ENCODE measurements at regions not wholly inside any gene's neighbourhood (a gene's known extent, or its start where the extent isn't known, plus 50 kb on each side); places are given as distances from the start of the nearest gene placed in this dataset.

GRCh38 chr1:4935807-4936206 lies 281.4 kb downstream of the AJAP1 start:
- no peak for DNase-seq
- Mint-ChIP-seq H3K27ac (no peak overlapping the region), H3K27me3 (no peaks in the 10 kb centered on the region), H3K4me3 (no peak overlapping the region), H3K9me3 (peaks cover 8% of the 10 kb centered on the region), H3K4me1 (ENCODE audit: low read depth) (no peaks in the 10 kb centered on the region), H3K36me3 (ENCODE audit: low read depth) (no peaks in the 10 kb centered on the region)
- ChIA-PET POLR2A (interaction anchor here (0.6 kb wide), 1 partner anchor 11 kb away, joined by 3 read pairs; no protein-coding TSS in a partner anchor), CTCF (no interaction called here)
- intact Hi-C loops (cut with micrococcal nuclease), result no loop called here
- ATAC-seq, result no peak
- no peak for TF ChIP-seq CTCF (IDR thresholded peaks at IDR 0.05)

GRCh38 chr1:4933232-4933631 lies 278.8 kb downstream of the AJAP1 start:
- no peak for ATAC-seq
- ChIA-PET POLR2A (no interaction called here), CTCF (no interaction called here)
- no peaks in the 10 kb centered on the region for H3K9me3 Mint-ChIP-seq
- no peak overlapping the region for H3K27ac Mint-ChIP-seq
- no peak for TF ChIP-seq CTCF (IDR thresholded peaks at IDR 0.05)
- no peaks in the 10 kb centered on the region for H3K36me3 Mint-ChIP-seq (ENCODE audit: low read depth)
- H3K27me3 Mint-ChIP-seq, result no peaks in the 10 kb centered on the region
- no peak overlapping the region for H3K4me3 Mint-ChIP-seq
- intact Hi-C loops (cut with micrococcal nuclease), result no loop called here
- DNase-seq, result no peak
- H3K4me1 Mint-ChIP-seq (ENCODE audit: low read depth), result no peaks in the 10 kb centered on the region

GRCh38 chr1:4932311-4933030 lies 278.1 kb downstream of the AJAP1 start:
- TF ChIP-seq CTCF (IDR thresholded peaks at IDR 0.05), result no peak
- H3K36me3 Mint-ChIP-seq (ENCODE audit: low read depth), result no peaks in the 10 kb centered on the region
- ChIA-PET POLR2A (no interaction called here), CTCF (no interaction called here)
- ATAC-seq (no peak), DNase-seq (no peak)
- H3K4me3 Mint-ChIP-seq, result no peak overlapping the region
- H3K9me3 Mint-ChIP-seq, result no peaks in the 10 kb centered on the region
- no peaks in the 10 kb centered on the region for H3K27me3 Mint-ChIP-seq
- no peak overlapping the region for H3K27ac Mint-ChIP-seq
- no peaks in the 10 kb centered on the region for H3K4me1 Mint-ChIP-seq (ENCODE audit: low read depth)
- intact Hi-C loops (cut with micrococcal nuclease), result no loop called here

GRCh38 chr1:4931486-4931885 lies 277.1 kb downstream of the AJAP1 start:
- DNase-seq (no peak), ATAC-seq (no peak)
- CTCF ChIA-PET, result no interaction called here

GRCh38 chr1:4928186-4928585 lies 273.8 kb downstream of the AJAP1 start:
- no peak for TF ChIP-seq CTCF (IDR thresholded peaks at IDR 0.05)
- ChIA-PET POLR2A (no interaction called here), CTCF (no interaction called here)
- DNase-seq (no peak), ATAC-seq (no peak)
- H3K36me3 Mint-ChIP-seq (ENCODE audit: low read depth), result no peaks in the 10 kb centered on the region
- H3K27ac Mint-ChIP-seq, result no peak overlapping the region
- no peak overlapping the region for H3K4me3 Mint-ChIP-seq
- intact Hi-C loops (cut with micrococcal nuclease), result no loop called here
- H3K4me1 Mint-ChIP-seq (ENCODE audit: low read depth), result no peaks in the 10 kb centered on the region
- no peaks in the 10 kb centered on the region for H3K9me3 Mint-ChIP-seq
- H3K27me3 Mint-ChIP-seq, result no peaks in the 10 kb centered on the region

More at GRCh38 chr1:4931486-4931885, 277.1 kb downstream of the AJAP1 start:
- no peaks in the 10 kb centered on the region for H3K9me3 Mint-ChIP-seq
- no peaks in the 10 kb centered on the region for H3K27me3 Mint-ChIP-seq
- TF ChIP-seq CTCF (IDR thresholded peaks at IDR 0.05), result no peak
- H3K4me3 Mint-ChIP-seq, result no peak overlapping the region
- POLR2A ChIA-PET, result no interaction called here
- H3K36me3 Mint-ChIP-seq (ENCODE audit: low read depth), result no peaks in the 10 kb centered on the region
- H3K27ac Mint-ChIP-seq, result no peak overlapping the region
- H3K4me1 Mint-ChIP-seq (ENCODE audit: low read depth), result no peaks in the 10 kb centered on the region
- intact Hi-C loops (cut with micrococcal nuclease), result no loop called here

All from activated CD8-positive, alpha-beta T cell treated with anti-CD3 and anti-CD28 coated beads for 36 hours (primary cell).